SK-MEL-5 (cell line): ENCODE measurements at regions not wholly inside any gene's neighbourhood (a gene's known extent, or its start where the extent isn't known, plus 50 kb on each side); places are given as distances from the start of the nearest gene placed in this dataset.
A peak's percentile ranks its signal among the peaks of the same experiment; 100 is the strongest.

Source experiments
- DNase-seq: peaks from one replicate; pipeline ENCODE4 v3.0.0-alpha.2; 2016; ENCODE audit warnings: low read depth, low spot score
- in situ Hi-C: cut with HindIII; loops from 2 replicates; pipeline ENCODE4 v1.10.0; 2016; ENCODE audit warnings: low sequenced_read_pairs, high pct_unique_total_duplicates, low pct_unique_long_range_greater_than_20kb

GRCh38 chr2:8532438-8532837, 149.4 kb upstream of the ID2 start:
- in situ Hi-C loops: no loop called here
- no peak for DNase-seq

- no peak for DNase-seq
- in situ Hi-C loops: no loop called here
These were observed 147.9 kb upstream of the ID2 start for GRCh38 chr2:8533923-8534322.

DNA sequence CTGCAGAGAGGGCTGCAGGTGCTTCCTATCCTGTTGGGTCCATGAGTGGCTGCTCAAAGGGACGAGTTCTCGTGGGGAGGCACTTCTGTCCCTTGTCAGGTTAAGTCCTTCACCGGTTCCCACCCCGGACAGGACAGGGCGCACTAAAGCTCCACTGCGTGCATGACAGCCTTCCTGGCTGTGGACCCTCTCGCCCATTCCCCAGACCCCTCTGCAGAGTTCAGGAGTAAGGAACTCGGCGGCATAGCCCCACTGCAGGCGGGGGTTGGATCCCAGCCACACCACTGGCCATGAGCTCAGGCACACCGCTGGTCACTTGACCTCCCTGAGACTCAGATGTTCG, 147.5 kb upstream of the ID2 start:
- DNase-seq: no peak
- in situ Hi-C loops: no loop called here

DNA sequence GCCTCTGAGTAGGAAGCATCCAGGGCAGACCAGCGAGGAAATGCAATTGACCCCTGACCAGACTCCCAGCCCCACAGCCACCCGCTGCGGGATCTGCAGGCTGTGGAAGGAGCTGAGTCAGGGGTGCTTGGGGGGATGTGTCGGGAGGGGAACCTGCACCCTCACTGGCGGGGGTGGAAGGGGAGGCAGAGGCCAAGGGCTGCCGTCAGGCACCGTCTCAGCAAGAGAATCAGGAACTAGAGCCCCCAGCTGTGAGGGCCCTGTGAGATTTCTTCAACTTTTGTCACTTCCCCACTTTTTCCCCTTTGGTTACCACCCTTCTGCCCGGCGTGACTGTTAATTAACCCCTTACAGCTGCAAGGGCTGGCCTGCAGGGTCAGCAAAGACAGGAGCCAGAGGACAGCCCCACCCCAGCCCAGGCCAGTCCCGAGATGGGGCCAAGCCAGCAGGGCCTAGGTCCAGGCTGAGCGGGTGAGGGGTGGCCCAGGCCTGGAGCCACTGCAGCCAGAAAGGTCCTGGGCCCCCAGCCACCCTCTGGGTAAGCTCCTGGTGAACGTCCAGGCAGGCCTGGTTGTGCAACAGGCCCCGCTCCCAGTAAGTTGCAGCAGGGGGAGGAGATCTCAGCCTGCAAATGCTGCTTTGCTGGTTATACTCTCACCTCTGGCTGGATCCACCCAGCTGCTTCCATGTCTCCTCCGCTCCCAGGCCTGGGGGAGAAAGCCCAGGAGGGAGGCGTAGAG, 147.0 kb upstream of the ID2 start:
- no peak for DNase-seq
- in situ Hi-C loops: no loop called here

- in situ Hi-C loops: no loop called here
- no peak for DNase-seq
These were observed 146.4 kb upstream of the ID2 start for GRCh38 chr2:8535469-8535795.

DNA sequence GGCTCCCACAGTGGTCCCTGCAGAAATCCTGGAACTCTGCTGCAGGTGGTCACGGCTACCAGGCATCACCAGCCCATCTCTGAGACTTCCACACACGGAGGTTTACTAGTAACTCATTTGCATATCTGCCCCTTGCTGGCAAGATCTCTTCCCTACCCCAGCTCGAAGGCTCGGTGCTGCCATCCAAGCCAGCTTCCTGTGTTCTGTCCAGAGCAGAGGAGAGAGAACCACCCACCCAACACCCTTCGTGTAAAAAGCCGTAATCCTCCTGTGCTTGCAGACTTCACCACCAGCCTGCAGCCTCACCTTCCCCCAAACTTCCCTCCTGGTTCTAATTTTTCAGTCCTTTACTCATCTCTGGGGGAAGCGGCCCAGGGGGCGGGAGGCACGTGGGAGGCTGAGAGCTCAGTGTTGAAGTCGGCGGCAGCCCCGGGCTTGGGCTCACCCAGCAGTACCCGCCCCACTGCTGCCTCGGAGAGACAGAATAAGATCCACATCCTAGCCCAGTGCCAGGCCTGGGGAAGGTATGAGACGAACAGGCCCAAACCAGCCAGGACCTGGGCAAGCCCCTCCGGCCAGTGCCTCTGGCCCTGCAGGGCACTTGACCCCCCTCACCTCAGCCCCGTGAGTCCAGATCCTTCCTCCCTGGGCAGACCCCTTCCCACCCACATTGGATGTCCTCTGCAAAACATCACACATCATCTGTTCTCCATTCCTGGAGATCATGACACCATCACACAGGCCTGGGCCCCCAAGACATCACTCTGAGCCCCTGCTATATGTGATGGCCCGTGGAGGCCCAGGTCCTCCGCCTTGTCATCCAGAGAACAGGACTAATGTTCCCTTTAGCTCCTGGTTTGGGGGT, 145.8 kb upstream of the ID2 start:
- in situ Hi-C loops: no loop called here
- DNase-seq: no peak

- no peak for DNase-seq
- in situ Hi-C loops: no loop called here
These were observed 144.9 kb upstream of the ID2 start for GRCh38 chr2:8536686-8537561.

DNA sequence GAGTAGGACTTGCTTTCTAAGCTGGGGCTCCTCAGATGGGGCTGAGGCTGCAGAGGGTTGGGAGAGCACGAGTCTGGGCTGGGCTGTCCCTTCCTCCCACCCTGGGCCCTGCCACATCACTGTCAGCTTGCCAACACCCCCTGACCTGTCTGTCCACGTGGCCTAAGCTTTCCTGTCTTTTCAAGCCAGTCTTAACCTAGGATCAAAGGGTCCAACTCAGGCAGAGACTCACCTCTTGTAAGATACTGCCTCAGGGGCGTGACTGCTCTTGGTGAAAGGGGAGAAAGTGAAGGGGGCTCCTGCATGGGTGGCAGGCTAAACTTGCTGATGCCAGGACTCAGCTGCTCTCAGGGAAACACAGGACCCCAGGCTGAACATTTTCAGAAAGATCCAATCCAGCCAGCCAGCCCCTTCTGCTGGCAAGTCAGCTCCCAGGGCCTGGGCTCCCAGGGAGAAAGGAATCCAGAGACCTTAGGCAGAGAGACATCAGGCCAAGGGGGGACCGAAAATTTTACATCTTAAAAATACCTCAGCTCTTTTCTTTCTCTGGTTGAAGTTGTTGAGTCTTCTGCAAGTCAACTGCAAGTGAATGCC, 144.2 kb upstream of the ID2 start:
- no peak for DNase-seq
- in situ Hi-C loops: no loop called here

- in situ Hi-C loops: no loop called here
- DNase-seq: no peak
These were observed 143.3 kb upstream of the ID2 start for GRCh38 chr2:8538531-8538930.

- in situ Hi-C loops: no loop called here
- DNase-seq: no peak
These were observed 142.8 kb upstream of the ID2 start for GRCh38 chr2:8538931-8539621.

DNA sequence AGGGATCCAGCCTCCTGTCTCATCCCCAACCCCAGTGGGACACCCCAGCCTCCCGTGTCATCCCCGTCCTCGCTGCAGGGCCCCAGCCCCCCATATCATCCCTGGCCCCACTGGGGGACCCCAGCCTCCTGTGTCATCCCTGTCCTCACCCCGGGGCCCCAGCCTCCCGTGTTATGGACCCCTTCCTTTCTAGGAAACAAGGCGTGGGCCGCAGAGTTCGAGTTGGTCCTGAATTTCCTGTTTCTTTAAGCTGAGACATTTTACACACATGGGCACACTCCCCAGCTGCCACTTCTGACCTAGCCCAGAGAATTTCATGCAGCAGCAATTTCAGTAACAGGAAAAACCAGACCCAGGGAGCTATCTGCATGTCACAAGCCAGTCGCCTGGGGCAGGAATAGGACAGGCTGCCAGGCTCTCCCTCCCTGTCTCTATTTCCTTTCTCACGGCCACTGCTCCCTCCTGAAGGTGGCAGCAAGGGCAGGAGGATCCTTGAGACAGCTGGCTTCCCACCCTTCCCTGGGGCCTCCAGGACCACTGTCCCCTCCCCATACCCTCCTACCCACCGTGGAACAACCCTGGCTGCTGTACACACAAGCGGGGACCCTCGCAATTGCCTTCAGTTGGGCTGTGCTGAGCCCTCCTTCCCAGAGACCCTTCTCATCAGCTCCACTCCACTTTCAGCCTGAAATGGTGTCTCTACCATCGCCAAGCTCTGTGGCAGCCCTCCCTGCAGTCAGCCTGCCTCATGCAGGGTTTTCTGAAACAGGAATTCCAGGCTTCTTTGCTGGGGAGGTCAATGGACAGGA, 141.9 kb upstream of the ID2 start:
- peak; percentile 41 for DNase-seq
- in situ Hi-C loops: no loop called here

DNA sequence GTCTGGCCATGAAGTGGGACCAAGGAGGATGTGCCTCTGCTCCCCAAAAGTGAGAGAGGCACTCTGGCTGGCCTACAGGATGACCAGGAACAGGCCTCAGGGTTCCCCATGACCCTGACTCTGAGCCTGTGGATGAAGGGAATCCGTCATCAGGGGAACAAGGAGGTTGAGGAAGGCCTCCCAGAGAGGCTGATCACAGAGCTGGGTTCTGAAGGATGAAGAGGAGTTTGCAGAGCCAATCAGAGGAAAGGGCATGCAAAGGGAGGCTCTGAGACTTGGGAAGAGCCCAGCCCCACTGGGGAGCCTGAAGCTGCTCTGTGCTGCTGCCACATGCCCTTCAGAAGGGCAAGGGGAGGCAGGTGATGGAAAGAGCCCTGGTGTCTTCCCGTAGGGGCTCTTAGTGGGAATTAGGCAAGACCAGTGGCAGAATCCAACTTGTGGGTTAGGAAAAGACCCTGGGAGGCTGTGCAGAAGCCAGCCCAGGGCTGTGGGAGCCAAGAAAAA, 141.3 kb upstream of the ID2 start:
- in situ Hi-C loops: no loop called here

DNA sequence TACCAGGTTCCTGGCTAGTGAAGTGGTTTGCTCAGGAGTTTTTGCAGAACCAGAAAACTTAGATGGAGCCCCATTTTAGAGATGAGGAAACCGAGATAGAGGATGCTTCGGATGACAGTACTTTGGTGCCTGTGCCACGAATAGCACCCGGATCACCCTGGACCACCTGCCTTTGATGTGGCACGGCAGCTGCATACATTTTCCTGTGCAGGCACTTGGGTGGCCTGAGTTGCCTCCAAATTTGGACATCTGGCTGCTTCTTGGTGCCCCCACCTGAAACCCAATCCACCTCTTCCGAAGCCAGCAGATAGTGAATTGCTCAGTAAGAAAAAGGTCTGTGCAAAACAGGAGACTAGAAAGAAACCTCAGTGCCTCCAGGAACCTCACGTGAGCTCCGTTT, 140.6 kb upstream of the ID2 start:
- in situ Hi-C loops: no loop called here

More for the DNA sequence above, 141.3 kb upstream of the ID2 start:
- no peak for DNase-seq

DNA sequence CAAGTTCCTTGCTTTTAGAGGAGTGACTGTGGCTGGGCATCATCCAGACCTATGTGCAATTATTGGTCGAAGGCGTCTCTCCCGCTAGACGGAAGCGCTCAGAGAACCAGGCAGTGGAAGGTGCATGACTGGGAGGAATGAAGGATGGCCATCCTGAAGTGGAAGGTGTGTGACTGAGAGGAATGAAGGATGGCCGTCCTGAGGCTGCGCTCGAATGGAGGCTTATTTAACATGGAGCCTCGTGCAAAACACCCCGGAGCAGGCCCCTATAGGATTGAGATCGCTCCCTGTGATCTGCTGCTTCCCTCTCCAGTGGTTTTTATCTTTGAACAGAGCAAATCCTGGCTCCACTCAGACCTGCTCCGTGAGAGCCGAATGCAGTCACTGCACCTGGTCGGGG, 140.2 kb upstream of the ID2 start:
- DNase-seq: no peak
- in situ Hi-C loops: no loop called here

More for the DNA sequence above, 140.6 kb upstream of the ID2 start:
- no peak for DNase-seq

DNA sequence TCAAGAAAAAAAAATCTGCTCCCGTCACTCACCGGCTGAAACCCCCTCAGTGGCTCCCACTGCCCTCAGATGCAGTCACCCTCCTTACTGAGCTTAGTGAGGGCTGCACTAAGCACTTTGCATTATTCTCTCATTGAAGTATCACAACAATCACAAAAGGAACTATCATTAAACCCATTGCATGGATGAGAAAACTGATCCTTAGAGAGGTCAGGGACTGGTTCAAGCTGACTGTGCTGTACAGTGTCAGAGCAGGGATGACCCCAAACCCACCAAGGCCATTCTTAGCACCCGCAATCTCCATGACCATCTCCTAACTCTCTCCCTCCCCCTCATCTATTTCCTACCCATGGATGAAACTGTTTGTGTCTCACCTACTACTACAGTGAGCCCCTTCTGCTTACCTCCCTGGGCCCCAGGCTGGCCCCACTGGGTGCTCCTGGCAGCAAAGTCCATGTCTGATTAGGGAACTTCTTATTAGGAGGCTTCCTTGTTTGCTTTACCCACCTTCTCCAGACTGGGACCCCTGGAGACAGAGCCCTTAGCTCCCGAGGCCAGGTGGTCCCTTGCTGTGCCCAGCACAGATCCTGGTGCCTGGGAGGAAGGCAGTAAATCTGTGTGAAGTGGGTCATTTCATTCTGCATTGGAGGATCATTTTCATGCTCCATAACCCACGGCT, 139.3 kb upstream of the ID2 start:
- in situ Hi-C loops: no loop called here
- no peak for DNase-seq

DNA sequence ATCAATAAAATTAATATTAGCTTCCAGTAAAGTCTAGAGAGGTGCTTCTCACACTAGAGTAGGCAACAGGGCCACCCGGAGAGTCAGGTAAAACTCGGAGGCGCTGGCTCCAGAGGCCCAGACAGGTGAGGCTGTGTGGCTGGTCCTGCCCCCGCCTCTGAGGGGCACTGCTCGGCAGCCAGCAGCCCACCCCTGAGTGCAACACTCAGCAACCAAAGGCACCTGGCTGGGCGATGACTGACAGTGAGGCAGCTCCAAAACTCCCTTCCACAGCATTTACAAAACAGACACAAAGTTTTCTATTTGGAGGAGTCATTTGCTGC, 138.8 kb upstream of the ID2 start:
- in situ Hi-C loops: no loop called here

More for the DNA sequence above, 138.8 kb upstream of the ID2 start:
- no peak for DNase-seq
